Tibial nerve (tissue), 3 donors: ENCODE measurements at regions not wholly inside any gene's neighbourhood (a gene's known extent, or its start where the extent isn't known, plus 50 kb on each side); places are given as distances from the start of the nearest gene placed in this dataset.

Experiments used
- CTCF ChIP-seq, 5 experiments: fragments of 200-600 bp in 3 of 5; fragments of 450-650 bp in 2 of 5; sonication (generic) in 3 of 5; IDR thresholded peaks; one replicate each; pipeline ENCODE4 v1.5.1; 2016 to 2019; ENCODE audit warnings: antibody characterized with exemption in 5 of 5, mild to moderate bottlenecking in 3 of 5, moderate library complexity in 2 of 5
- POLR2A ChIP-seq, 2 donors: fragments of 450-650 bp; IDR thresholded peaks; one replicate each; pipeline ENCODE4 v1.6.1; 2017; ENCODE audit warnings: antibody characterized with exemption in 2 of 2, mild to moderate bottlenecking in 2 of 2, moderate library complexity in 2 of 2

GRCh38 chr1:82690411-82690810 is 889.7 kb downstream of the ADGRL2 start:
- TF ChIP-seq CTCF (IDR thresholded peaks at IDR 0.05) (no peak), POLR2A (IDR thresholded peaks at IDR 0.05) (no peak)
